Left lung (tissue), 4 donors: ENCODE measurements at regions not wholly inside any gene's neighbourhood (a gene's known extent, or its start where the extent isn't known, plus 50 kb on each side); places are given as distances from the start of the nearest gene placed in this dataset.

ENCODE experiments used
- ATAC-seq: fragments of 200-7000 bp; cut with Tn5 transposase; one replicate; pipeline ENCODE4 v1.9.1; 2020; ENCODE audit warnings: moderate library complexity
- DNase-seq, 4 donors: peaks; one replicate each; pipeline ENCODE4 v3.0.0-alpha.2; 2013 to 2020
- H3K27ac ChIP-seq, 2 donors: fragments of 200-600 bp; sonication (generic) in 1 of 2; one replicate each; pipeline versions ENCODE4 v1.5.0 to v1.8.0; 2020 to 2021
- H3K27me3 ChIP-seq, 2 donors: fragments of 200-600 bp; sonication (generic) in 1 of 2; one replicate each; pipeline versions ENCODE4 v1.5.0 to v1.8.0; 2020 to 2021
- H3K36me3 ChIP-seq, 2 donors: fragments of 200-600 bp; sonication (generic) in 1 of 2; one replicate each; pipeline versions ENCODE4 v1.5.0 to v1.8.0; 2020 to 2021
- H3K4me1 ChIP-seq, 2 donors: fragments of 200-600 bp; one replicate each; pipeline ENCODE4 v1.8.0; 2021
- H3K4me3 ChIP-seq, 2 donors: fragments of 200-600 bp; sonication (generic) in 1 of 2; one replicate each; pipeline versions ENCODE4 v1.5.0 to v1.8.0; 2020 to 2021; ENCODE audit warnings: mild to moderate bottlenecking in 1 of 2
- H3K9me3 ChIP-seq, 2 donors: fragments of 200-600 bp; sonication (generic) in 1 of 2; one replicate each; pipeline versions ENCODE4 v1.5.0 to v1.8.0; 2020 to 2021
- CTCF ChIP-seq, 2 donors: fragments of 200-600 bp; sonication (generic) in 1 of 2; IDR thresholded peaks; one replicate each; pipeline versions ENCODE4 v1.5.0 to v1.8.0; 2021; ENCODE audit warnings: antibody characterized with exemption in 2 of 2
- intact Hi-C, 2 donors: fragments of 100-400 bp; cut with DNase I; formaldehyde crosslinking; loops; one replicate each; pipeline versions ENCODE4 v1.11.2 to v1.14.2; 2022
- donor health status: DM: no; HTN: yes; CAD: no.
- donor health status: DM: no; HTN: no; CAD: no.

- TF ChIP-seq CTCF (IDR thresholded peaks at IDR 0.05): no peak
- Histone ChIP-seq H3K9me3 (peaks cover 0 to 7% of the 10 kb centered on the region in 2 donors), H3K36me3 (no peaks in the 10 kb centered on the region), H3K27me3 (no peaks in the 10 kb centered on the region), H3K27ac (no peak overlapping the region), H3K4me3 (no peak overlapping the region), H3K4me1 (no peaks in the 10 kb centered on the region)
- intact Hi-C loops: no loop called here
- ATAC-seq (no peak), DNase-seq (no peak)
These were observed 929.1 kb downstream of the DSC3 start for GRCh38 chr18:30113454-30113853.

- Histone ChIP-seq H3K27me3 (no peaks in the 10 kb centered on the region), H3K27ac (no peak overlapping the region), H3K9me3 (no peaks in the 10 kb centered on the region), H3K36me3 (no peaks in the 10 kb centered on the region), H3K4me3 (no peak overlapping the region), H3K4me1 (no peaks in the 10 kb centered on the region)
- no peak for TF ChIP-seq CTCF (IDR thresholded peaks at IDR 0.05)
- ATAC-seq (no peak), DNase-seq (no peak)
- intact Hi-C loops: no loop called here
These were observed 936.2 kb downstream of the DSC3 start for GRCh38 chr18:30106356-30106755.

GRCh38 chr18:30103881-30104280 is 938.7 kb downstream of the DSC3 start:
- H3K9me3 ChIP-seq: no peaks in the 10 kb centered on the region
- intact Hi-C loops: no loop called here
- no peak for TF ChIP-seq CTCF (IDR thresholded peaks at IDR 0.05)
- DNase-seq (no peak), ATAC-seq (no peak)
- H3K36me3 ChIP-seq: no peaks in the 10 kb centered on the region
- no peak overlapping the region for H3K27ac ChIP-seq
- H3K4me3 ChIP-seq: no peak overlapping the region
- no peaks in the 10 kb centered on the region for H3K4me1 ChIP-seq
- no peaks in the 10 kb centered on the region for H3K27me3 ChIP-seq

GRCh38 chr18:30096796-30097195 is 945.7 kb downstream of the DSC3 start:
- Histone ChIP-seq H3K9me3 (no peaks in the 10 kb centered on the region), H3K27ac (no peak overlapping the region), H3K27me3 (no peaks in the 10 kb centered on the region), H3K36me3 (no peaks in the 10 kb centered on the region), H3K4me3 (no peak overlapping the region), H3K4me1 (no peaks in the 10 kb centered on the region)
- DNase-seq: no peak
- ATAC-seq: no peak
- no peak for TF ChIP-seq CTCF (IDR thresholded peaks at IDR 0.05)
- intact Hi-C loops: no loop called here

GRCh38 chr18:30094556-30094955 is 948.0 kb downstream of the DSC3 start:
- intact Hi-C loops: no loop called here
- DNase-seq: no peak
- no peak for TF ChIP-seq CTCF (IDR thresholded peaks at IDR 0.05)

More at GRCh38 chr18:30094556-30094955, 948.0 kb downstream of the DSC3 start:
- H3K27me3 ChIP-seq: no peaks in the 10 kb centered on the region
- no peaks in the 10 kb centered on the region for H3K4me1 ChIP-seq
- H3K4me3 ChIP-seq: no peak overlapping the region
- no peaks in the 10 kb centered on the region for H3K36me3 ChIP-seq
- no peaks in the 10 kb centered on the region for H3K9me3 ChIP-seq
- no peak for ATAC-seq
- H3K27ac ChIP-seq: no peak overlapping the region
